Inflammatory macrophage (primary cell): ENCODE measurements at regions not wholly inside any gene's neighbourhood (a gene's known extent, or its start where the extent isn't known, plus 50 kb on each side); places are given as distances from the start of the nearest gene placed in this dataset.
"Not testable (repeated sequence)": the region's sequence is repeated elsewhere in the genome, so short reads cannot be mapped to it uniquely, and the experiment has no call there.

Experiments
- DNase-seq, 2 donors: peaks; one replicate each; pipeline ENCODE4 v3.0.0-alpha.2; 2020 to 2022

GRCh38 chr14:88064841-88065240 lies 59.9 kb downstream of the GPR65 start:
- no peak for DNase-seq

- DNase-seq, result peak; percentile 31 to 43
Measured at GRCh38 chr14:88069677-88070076, 64.7 kb downstream of the GPR65 start.

DNA sequence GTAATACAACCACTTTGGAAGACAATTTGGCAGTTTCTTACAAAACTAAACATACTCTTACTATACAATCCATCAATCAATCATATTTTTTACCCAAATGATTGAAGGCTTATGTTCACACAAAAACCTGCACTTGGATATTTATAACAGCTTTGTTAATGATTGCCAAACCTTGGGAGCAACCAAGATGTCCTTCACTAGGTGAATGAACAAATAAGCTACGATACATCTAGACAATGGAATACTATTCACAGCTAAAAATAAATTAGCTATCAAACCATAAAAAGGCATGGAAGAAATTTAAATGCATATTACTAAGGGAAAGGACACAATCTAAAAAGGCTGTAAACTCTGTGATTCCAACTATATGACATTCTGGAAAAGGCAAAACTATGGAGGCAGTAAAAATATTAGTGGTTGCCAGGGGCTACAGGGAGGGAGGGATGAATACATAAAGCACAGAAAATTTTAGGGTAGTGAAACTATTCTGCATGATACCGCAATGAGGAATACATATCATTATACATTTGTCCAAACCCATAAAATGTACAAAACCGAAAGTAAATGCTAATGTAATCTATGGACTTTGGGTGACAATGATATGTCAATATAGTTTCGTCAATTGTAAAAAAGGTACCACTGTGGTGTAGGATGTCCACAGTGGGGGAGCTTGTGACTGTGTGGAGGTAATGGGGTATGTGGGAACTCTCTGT lies 70.5 kb downstream of the GPR65 start:
- DNase-seq, result peak in 1 of 2 donors; percentile 24

DNA sequence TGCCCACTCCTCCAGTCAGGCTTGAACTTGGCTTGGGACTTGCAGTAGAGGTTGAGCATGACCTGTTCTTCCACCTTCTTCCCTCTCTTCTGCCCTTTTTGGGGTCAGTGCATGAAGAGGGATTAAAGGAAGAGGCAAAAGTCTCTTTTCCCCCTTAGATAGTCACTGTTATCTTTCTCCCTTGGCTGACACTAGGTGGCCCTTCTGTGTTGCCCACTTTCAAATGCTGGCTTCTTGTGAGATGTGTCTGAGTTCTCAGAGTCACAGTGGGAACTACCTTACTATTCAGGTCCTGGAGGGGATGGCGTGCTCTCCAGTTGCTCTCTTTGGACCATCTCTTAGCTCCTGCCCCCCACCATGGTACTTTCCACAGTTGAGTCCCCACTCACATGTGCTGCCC lies 73.6 kb downstream of the GPR65 start:
- DNase-seq, result no peak

GRCh38 chr14:88079624-88080023 lies 74.7 kb downstream of the GPR65 start:
- DNase-seq, result no peak

GRCh38 chr14:88085736-88086135 lies 80.8 kb downstream of the GPR65 start:
- DNase-seq, result no peak

- DNase-seq, result peak; percentile 49 to 63
Measured at GRCh38 chr14:88089445-88089844, 84.5 kb downstream of the GPR65 start.

DNA sequence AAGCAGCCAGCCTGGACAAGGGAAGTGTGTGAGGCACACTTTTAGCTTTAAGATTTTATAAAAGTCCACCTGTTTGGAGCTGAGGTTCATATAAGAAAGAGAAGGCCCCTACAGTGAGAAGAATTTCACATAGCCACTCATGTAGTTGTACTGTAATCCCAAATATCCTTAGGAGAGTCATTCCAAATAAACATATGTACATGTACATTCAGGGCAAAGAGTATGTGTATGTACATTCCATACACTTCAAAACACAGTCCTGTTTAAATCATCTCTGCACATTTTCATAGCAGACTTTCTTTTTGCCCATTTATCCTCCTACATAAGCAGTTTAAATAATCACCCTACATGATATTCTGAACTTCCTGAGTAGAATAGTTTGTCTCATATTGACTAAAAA lies 87.6 kb downstream of the GPR65 start:
- no peak for DNase-seq

DNA sequence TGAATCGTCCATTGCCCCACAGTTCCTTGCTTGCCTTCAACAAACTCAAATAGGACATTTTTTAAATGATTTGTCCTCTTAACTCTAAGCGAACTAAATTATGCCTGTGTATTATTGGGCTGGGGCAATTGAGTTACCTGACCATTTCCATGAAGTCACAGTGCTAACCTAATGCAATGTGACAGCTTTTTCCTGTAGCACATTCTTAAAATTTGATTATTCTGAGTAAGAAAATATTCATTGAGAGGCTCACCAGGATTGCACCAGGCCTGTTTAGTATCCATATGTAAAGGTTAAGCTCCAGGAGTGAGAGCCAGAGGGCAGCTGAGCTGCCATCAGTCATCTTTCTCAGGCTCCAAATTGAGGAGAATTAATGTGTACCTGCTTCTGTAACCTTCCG lies 90.9 kb downstream of the GPR65 start:
- no peak for DNase-seq

- no peak for DNase-seq
Measured at GRCh38 chr14:88098163-88098562, 93.2 kb downstream of the GPR65 start.

DNA sequence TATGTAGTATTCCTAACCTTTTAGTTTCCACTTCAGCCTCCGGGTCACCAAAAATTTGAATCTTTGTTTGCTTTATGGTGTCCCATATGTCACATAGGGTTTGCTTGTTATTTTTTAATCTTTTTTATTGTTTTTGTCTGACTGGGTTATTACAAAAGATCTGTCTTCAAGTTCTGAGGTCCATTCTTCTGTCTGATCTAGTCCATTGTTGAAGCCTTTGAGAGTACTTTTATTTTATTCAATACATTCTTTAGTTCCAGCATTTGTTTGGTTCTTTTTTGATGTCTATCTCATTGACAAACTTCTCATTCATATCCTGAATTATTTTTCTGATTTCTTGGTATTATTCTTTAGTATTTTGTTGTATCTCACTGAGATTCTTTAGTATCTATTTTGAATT lies 99.8 kb downstream of the GPR65 start:
- DNase-seq, result no peak

DNA sequence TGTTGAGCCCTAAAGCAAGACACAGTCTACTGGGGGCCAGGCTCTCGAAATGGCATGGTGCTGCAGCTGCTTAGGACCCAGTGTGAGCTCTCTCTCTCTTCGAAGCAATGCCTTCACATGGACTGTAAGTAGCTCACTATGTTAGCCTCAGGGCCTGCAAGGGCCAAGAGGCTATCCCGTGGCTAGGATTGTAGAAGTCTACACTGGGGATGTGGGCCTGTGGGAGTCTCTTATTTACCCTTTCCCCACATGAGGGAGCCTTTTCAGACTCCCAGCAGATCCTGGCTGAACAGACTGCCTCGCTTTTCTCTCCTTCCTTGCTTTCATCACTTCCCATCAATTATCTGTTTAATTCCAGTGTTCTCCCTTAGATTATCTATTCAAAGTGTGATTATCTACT lies 101.4 kb downstream of the GPR65 start:
- DNase-seq, result no peak

DNA sequence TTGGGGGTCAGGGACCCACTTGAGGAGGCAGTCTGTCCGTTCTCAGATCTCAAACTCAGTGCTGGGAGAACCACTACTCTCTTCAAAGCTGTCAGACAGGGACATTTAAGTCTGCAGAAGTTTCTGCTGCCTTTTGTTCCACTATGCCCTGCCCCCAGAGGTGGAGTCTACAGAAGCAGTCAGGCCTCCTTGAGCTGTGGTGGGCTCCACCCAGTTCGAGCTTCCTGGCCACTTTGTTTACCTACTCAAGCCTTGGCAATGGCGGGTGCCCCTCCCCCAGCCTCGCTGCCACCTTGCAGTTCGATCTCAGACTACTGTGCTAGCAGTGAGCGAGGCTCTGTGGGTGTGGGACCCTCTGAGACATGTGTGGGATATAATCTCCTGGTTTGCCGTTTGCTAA lies 122.7 kb downstream of the GPR65 start:
- not testable (repeated sequence) for DNase-seq

GRCh38 chr14:88128816-88129215 lies 123.9 kb downstream of the GPR65 start:
- DNase-seq, result peak; percentile 62 to 87

- DNase-seq, result peak; percentile 85 to 87
Measured at GRCh38 chr14:88129306-88130056, 124.5 kb downstream of the GPR65 start.

DNA sequence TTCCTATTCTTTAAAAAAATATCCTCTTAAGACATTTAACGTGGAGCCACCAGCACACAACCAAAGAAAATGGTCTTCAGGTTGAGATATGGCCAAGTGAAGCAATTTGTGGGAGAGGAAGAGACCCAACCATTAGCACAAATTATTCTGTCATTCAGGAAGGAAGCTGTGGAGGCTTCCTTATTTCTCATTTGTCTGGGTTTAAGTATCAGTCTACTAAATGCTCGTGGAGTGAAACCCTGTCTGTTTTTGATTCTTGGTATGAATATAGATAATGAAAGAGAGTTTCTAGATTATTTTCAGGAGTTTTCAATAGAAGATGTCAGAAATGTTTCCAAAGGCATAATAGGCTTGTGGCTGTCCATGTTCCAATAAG lies 125.1 kb downstream of the GPR65 start:
- DNase-seq, result no peak
